ENCODE measurements at regions not wholly inside any gene's neighbourhood (a gene's known extent, or its start where the extent isn't known, plus 50 kb on each side); places are given as distances from the start of the nearest gene placed in this dataset.

DNA sequence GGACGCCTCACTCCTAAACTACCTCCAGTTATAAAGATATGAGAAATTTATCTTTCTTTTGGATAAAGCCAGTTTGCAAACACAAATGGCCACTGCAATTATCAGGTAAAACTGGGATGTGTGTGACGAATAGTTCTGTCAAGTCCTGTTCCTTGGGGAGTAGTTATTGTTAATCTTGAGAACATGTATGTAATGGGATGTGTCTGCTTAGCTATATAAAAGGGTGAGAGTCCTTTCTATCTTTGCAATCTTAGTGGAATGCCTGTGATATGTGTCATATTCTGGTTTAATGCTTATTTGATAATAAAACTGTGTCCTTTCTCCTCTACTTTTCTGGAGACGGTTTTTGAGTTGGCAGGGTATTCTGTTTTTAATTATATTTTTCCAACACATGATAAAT, 56.1 kb upstream of the PKP2 start:
- H3K36me3 Mint-ChIP-seq (ENCODE audit: insufficient read depth) = no peaks in the 10 kb centered on the region
- H3K4me1 Mint-ChIP-seq (ENCODE audit: low read depth) = peaks cover 9% of the 10 kb centered on the region
- peaks cover 11% of the 10 kb centered on the region for H3K9me3 Mint-ChIP-seq (ENCODE audit: low read depth)
- no peak for TF ChIP-seq CTCF (IDR thresholded peaks at IDR 0.05; ENCODE audit: unreplicated experiment)
- DNase-seq (ENCODE audit: low spot score, unreplicated experiment) = no peak
- no peak overlapping the region for H3K27ac Mint-ChIP-seq
- no peaks in the 10 kb centered on the region for H3K27me3 Mint-ChIP-seq
- no peak overlapping the region for H3K4me3 Mint-ChIP-seq (ENCODE audit: low read depth)

DNA sequence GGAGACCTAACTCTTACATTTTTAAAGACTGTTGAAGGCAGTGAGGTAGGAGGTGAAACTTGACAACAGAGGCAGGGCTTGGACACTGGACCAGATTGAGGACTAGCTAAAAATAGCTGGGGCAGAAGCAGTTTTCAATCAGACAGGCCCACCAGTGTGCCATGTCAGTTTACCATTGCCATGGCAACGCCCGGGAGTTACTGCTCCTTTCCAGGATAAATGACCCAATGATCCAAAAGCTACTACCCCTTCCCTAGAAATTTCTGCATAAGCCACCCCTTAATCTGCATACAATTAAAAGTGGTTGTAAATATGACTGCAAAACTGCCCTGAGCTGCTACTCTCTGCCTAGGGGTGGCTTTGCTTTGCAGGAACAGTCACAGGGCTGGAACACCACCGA, 53.2 kb upstream of the PKP2 start:
- no peak for DNase-seq (ENCODE audit: low spot score, unreplicated experiment)
- no peaks in the 10 kb centered on the region for H3K36me3 Mint-ChIP-seq (ENCODE audit: insufficient read depth)
- peaks cover 9% of the 10 kb centered on the region for H3K4me1 Mint-ChIP-seq (ENCODE audit: low read depth)
- peak overlapping the region; percentile 62 for H3K27ac Mint-ChIP-seq
- H3K27me3 Mint-ChIP-seq = no peaks in the 10 kb centered on the region
- no peak overlapping the region for H3K4me3 Mint-ChIP-seq (ENCODE audit: low read depth)
- no peaks in the 10 kb centered on the region for H3K9me3 Mint-ChIP-seq (ENCODE audit: low read depth)
- no peak for TF ChIP-seq CTCF (IDR thresholded peaks at IDR 0.05; ENCODE audit: unreplicated experiment)

DNA sequence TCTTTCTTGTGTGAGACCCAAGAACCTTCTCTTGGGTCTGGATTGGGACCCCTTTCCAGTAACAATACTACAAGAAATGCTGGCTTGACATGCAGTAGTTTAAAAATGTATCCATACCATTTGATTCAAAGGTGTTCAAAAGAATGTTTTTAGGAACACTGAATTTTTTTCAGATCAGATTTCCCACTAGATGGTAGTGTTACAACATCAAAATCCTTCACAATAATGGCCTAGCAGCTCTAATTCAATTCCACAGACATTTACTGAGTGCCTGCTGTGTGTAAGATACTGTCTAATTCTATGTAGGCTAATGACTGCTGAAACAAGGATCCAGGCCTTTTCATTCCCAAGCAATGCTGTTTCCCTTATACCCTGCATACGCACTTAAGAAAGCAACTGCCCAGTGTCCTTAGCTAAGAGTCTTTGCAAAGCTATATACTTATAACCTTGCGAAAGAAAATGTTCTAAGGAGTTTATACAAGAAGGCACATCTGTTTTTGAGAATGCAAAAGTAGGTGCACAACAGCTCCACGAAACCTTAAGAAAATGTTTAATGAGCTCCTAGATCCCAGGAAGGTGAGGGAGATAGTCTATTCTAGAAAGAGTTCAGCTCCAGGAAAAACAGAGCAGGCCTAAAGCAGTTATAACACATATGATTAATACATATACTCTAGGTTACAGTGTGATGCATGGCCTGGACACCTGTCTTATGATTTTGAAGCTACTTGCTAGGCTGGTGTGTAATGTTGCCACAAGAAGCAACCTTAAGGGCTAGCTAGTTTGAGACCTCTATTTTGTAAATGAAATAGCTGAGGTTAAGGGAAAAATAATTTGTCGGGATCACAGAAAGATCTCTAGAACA, 50.9 kb upstream of the PKP2 start:
- H3K27me3 Mint-ChIP-seq = no peaks in the 10 kb centered on the region
- DNase-seq (ENCODE audit: low spot score, unreplicated experiment) = no peak
- no peaks in the 10 kb centered on the region for H3K9me3 Mint-ChIP-seq (ENCODE audit: low read depth)
- no peak overlapping the region for H3K4me3 Mint-ChIP-seq (ENCODE audit: low read depth)
- H3K36me3 Mint-ChIP-seq (ENCODE audit: insufficient read depth) = no peaks in the 10 kb centered on the region
- H3K4me1 Mint-ChIP-seq (ENCODE audit: low read depth) = peaks cover 9% of the 10 kb centered on the region
- H3K27ac Mint-ChIP-seq = no peak overlapping the region
- TF ChIP-seq CTCF (IDR thresholded peaks at IDR 0.05; ENCODE audit: unreplicated experiment) = peak; percentile 63

DNA sequence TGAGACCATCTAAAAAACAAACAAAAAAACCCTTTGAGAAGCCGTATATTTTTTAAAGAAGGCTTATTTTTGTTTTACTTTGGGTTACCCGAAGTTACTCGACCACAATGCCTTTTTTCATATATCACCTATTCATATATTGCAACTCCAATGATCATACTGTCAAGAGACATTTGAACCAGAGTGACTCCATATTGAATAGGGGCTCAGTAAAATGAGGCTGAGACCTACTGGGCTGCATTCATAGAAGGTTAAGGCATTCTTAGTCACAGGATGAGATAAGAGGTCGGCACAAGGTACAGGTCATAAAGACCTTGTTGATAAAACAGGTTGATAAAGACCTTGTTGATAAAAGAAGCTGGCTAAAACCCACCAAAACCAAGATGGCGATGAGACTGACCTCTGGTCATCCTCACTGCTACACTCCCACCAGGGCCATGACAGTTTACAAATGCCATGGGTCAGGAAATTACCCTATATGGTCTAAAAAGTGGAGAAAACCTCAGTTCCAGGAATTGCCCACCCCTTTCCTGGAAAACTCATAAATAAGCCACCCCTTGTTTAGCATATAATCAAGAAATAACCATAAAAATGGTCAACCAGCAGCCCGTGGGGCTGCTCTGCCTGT, 50.0 kb upstream of the PKP2 start:
- H3K27me3 Mint-ChIP-seq = no peaks in the 10 kb centered on the region
- no peak overlapping the region for H3K27ac Mint-ChIP-seq
- H3K4me3 Mint-ChIP-seq (ENCODE audit: low read depth) = no peak overlapping the region
- no peak for TF ChIP-seq CTCF (IDR thresholded peaks at IDR 0.05; ENCODE audit: unreplicated experiment)
- DNase-seq (ENCODE audit: low spot score, unreplicated experiment) = no peak
- H3K36me3 Mint-ChIP-seq (ENCODE audit: insufficient read depth) = no peaks in the 10 kb centered on the region
- peaks cover 9% of the 10 kb centered on the region for H3K4me1 Mint-ChIP-seq (ENCODE audit: low read depth)
- no peaks in the 10 kb centered on the region for H3K9me3 Mint-ChIP-seq (ENCODE audit: low read depth)
